Panc1 (cell line): ENCODE measurements at regions not wholly inside any gene's neighbourhood (a gene's known extent, or its start where the extent isn't known, plus 50 kb on each side); places are given as distances from the start of the nearest gene placed in this dataset.

Source experiments
- REST ChIP-seq, 2 experiments: IDR thresholded peaks; 2 replicates each; pipeline ENCODE4 v1.6.1; 2011 to 2012; ENCODE audit warnings: low read depth in 2 of 2, control low read depth in 1 of 2, low read length in 1 of 2, mild to moderate bottlenecking in 1 of 2, moderate library complexity in 1 of 2; ENCODE audit not compliant: insufficient read depth in 1 of 2
- TF ChIP-seq, protein P1 (sequence below): fragments of 450-650 bp; IDR thresholded peaks from 2 replicates; pipeline ENCODE4 v1.5.1; 2017; ENCODE audit warnings: mild to moderate bottlenecking

GRCh38 chr4:30073011-30073710 lies 647.0 kb upstream of the PCDH7 start:
- TF ChIP-seq, protein P1, sequence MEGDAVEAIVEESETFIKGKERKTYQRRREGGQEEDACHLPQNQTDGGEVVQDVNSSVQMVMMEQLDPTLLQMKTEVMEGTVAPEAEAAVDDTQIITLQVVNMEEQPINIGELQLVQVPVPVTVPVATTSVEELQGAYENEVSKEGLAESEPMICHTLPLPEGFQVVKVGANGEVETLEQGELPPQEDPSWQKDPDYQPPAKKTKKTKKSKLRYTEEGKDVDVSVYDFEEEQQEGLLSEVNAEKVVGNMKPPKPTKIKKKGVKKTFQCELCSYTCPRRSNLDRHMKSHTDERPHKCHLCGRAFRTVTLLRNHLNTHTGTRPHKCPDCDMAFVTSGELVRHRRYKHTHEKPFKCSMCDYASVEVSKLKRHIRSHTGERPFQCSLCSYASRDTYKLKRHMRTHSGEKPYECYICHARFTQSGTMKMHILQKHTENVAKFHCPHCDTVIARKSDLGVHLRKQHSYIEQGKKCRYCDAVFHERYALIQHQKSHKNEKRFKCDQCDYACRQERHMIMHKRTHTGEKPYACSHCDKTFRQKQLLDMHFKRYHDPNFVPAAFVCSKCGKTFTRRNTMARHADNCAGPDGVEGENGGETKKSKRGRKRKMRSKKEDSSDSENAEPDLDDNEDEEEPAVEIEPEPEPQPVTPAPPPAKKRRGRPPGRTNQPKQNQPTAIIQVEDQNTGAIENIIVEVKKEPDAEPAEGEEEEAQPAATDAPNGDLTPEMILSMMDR: no peak
- no peak for TF ChIP-seq REST (IDR thresholded peaks at IDR 0.05; ENCODE audit: insufficient read depth in 1 of 2, low read depth in 2 of 2, low read length in 1 of 2)
